ENCODE measurements at regions not wholly inside any gene's neighbourhood (a gene's known extent, or its start where the extent isn't known, plus 50 kb on each side); places are given as distances from the start of the nearest gene placed in this dataset.

DNA sequence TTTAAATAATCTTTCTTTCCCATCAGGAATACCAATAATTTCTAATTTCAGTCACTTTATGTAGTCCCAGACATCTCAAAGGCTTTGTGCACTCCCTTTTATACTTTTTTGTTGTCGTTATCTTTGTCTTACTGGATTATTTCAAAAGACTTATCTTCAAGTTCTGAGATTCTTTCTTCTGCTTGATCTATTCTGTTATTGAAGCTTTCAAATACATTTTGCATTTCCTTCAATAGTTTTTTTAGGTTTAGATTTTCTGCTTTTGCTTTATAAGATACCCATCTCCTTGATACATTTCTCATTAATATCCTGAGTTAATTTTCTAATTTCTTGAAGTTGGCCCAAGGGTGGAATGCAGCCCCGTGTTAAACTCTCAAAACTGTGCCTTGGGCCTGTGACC is 432.4 kb downstream of the RIT2 start:
- BruUV-seq (replicated peaks), result no TSS peak
- in situ Hi-C loops (cut with MboI), result no loop called here
- Histone ChIP-seq H3K4me2 (ENCODE audit: insufficient read depth, low read length) (no peak overlapping the region), H3K9me3 (replicated peaks; ENCODE audit: control insufficient read depth, insufficient read depth, low read depth, low read length) (no peaks in the 10 kb centered on the region), H3K4me3 (no peak overlapping the region), H3K27ac (ENCODE audit: extremely low read depth, low read depth, low read length) (no peak overlapping the region), H3K9me1 (ENCODE audit: control insufficient read depth, insufficient read depth, low read length) (no peaks in the 10 kb centered on the region), H3K36me3 (ENCODE audit: control insufficient read depth, insufficient read depth, low read length) (no peaks in the 10 kb centered on the region), H3K4me1 (replicated peaks in 1 of 2; ENCODE audit: control insufficient read depth in 2 of 2, insufficient read depth in 2 of 2, low read length in 2 of 2) (no peaks in the 10 kb centered on the region), H2AFZ (ENCODE audit: low read depth, low read length) (no peak overlapping the region), H3K27me3 (ENCODE audit: control insufficient read depth in 2 of 2, insufficient read depth in 2 of 2, low read length in 2 of 2) (no peaks in the 10 kb centered on the region), H4K20me1 (replicated peaks; ENCODE audit: control insufficient read depth, insufficient read depth, low read length) (no peaks in the 10 kb centered on the region), H3K79me2 (ENCODE audit: control insufficient read depth, insufficient read depth, low read length) (no peaks in the 10 kb centered on the region), H3K9ac (ENCODE audit: insufficient read depth in 1 of 2, low read depth in 2 of 2, low read length in 2 of 2) (no peak overlapping the region)
- TF ChIP-seq KLF1 (tag; IDR thresholded peaks at IDR 0.05) (no peak), ARNT (IDR thresholded peaks at IDR 0.05) (no peak), ETS2 (tag; IDR thresholded peaks at IDR 0.05; ENCODE audit: borderline replicate concordance, poor library complexity, severe bottlenecking) (no peak), YBX1 (IDR thresholded peaks at IDR 0.05) (no peak), TCFL5 (CRISPR knock-in tag; conservative IDR thresholded peaks at IDR 0.05) (no peak), ZBTB7A (IDR thresholded peaks at IDR 0.05; ENCODE audit: borderline replicate concordance, control insufficient read depth, low read depth, low read length) (no peak), NELFE (IDR thresholded peaks at IDR 0.05; ENCODE audit: insufficient read depth, insufficient read length) (no peak), NCOA2 (IDR thresholded peaks at IDR 0.05; ENCODE audit: partially characterized antibody in 2 of 2) (no peak), RBM39 (optimal IDR thresholded peaks at IDR 0.05; ENCODE audit: low read depth, low read length) (no peak), OTX1 (CRISPR knock-in tag; IDR thresholded peaks at IDR 0.05) (no peak), PHF21A (IDR thresholded peaks at IDR 0.05; ENCODE audit: borderline replicate concordance, low read depth) (no peak)
- TF ChIP-seq, protein P1, sequence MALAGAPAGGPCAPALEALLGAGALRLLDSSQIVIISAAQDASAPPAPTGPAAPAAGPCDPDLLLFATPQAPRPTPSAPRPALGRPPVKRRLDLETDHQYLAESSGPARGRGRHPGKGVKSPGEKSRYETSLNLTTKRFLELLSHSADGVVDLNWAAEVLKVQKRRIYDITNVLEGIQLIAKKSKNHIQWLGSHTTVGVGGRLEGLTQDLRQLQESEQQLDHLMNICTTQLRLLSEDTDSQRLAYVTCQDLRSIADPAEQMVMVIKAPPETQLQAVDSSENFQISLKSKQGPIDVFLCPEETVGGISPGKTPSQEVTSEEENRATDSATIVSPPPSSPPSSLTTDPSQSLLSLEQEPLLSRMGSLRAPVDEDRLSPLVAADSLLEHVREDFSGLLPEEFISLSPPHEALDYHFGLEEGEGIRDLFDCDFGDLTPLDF (CRISPR knock-in tag; IDR thresholded peaks at IDR 0.05), result no peak
- TF ChIP-seq, protein P2, sequence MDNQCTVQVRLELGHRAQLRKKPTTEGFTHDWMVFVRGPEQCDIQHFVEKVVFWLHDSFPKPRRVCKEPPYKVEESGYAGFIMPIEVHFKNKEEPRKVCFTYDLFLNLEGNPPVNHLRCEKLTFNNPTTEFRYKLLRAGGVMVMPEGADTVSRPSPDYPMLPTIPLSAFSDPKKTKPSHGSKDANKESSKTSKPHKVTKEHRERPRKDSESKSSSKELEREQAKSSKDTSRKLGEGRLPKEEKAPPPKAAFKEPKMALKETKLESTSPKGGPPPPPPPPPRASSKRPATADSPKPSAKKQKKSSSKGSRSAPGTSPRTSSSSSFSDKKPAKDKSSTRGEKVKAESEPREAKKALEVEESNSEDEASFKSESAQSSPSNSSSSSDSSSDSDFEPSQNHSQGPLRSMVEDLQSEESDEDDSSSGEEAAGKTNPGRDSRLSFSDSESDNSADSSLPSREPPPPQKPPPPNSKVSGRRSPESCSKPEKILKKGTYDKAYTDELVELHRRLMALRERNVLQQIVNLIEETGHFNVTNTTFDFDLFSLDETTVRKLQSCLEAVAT (IDR thresholded peaks at IDR 0.05), result no peak
- TF ChIP-seq, protein P3, sequence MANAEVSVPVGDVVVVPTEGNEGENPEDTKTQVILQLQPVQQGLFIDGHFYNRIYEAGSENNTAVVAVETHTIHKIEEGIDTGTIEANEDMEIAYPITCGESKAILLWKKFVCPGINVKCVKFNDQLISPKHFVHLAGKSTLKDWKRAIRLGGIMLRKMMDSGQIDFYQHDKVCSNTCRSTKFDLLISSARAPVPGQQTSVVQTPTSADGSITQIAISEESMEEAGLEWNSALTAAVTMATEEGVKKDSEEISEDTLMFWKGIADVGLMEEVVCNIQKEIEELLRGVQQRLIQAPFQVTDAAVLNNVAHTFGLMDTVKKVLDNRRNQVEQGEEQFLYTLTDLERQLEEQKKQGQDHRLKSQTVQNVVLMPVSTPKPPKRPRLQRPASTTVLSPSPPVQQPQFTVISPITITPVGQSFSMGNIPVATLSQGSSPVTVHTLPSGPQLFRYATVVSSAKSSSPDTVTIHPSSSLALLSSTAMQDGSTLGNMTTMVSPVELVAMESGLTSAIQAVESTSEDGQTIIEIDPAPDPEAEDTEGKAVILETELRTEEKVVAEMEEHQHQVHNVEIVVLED (CRISPR knock-in tag; IDR thresholded peaks at IDR 0.05), result no peak
- no peak for DNase-seq (ENCODE audit: extremely low read depth in 1 of 4, low spot score in 3 of 4)
- POLR2A ChIA-PET, result no interaction called here
- 0% methylated on average over 2 of the region's 2 CpGs for WGBS (ENCODE audit: insufficient coverage, low coverage, missing lambda C conversion rate)
- CTCF ChIA-PET (ENCODE audit: low intra/inter-chr PET ratio), result no interaction called here
- intact Hi-C loops (cut with micrococcal nuclease), result no loop called here
- ATAC-seq, result no peak
- FAIRE-seq, result no peak
